ENCODE measurements at regions not wholly inside any gene's neighbourhood (a gene's known extent, or its start where the extent isn't known, plus 50 kb on each side); places are given as distances from the start of the nearest gene placed in this dataset.

DNA sequence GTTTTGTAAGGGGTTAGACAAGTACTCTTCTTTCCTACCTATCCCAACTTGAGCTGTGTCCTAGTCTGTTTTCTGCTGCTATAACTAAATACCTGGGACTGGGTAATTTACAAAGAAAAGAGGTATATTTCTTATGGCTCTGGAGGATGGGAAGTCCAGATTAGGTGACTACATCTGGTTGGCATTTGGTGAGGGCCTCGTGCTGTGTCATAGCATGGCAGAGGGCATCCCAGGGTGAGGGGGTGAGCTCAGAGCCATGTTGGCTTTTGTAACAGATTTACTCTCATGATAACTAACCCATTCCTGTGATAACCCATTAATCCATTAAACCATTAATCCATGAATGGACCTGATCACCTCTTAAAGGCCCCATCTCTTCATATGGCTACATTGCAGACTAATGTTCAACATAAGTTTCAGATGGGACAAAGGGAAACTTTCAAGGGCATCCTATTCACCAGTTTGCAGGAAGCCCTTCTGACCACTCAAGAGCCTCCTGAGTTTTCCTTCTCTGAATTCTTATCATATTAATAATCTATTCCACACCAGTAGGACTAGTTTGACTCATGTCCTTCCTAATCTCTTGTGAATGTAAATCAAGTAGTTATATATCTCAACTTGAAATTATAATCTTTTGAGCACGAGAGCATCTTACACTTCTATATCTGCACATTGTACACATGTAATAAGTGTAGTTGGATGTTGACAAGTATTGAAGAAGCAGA lies 185.7 kb upstream of the ZPLD1 start:
- DNase-seq = no peak

DNA sequence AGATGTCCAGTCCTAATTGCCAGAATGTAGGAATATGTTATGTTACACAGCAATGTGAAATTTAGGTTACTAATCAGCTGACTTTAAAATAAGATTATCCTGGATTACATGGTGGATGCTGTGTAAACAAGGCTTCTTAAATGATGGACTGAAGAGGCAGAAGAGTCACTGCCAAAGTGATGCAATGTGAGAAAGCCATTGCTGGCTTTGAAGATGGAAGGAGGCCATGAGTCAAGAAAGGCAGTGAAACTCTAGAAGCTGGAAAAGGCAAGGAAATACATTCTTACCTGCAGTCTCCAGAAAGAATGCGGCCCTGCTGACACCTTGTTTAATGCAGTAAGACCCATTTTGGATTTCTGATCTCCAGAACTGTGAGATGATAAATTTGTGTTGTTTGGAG lies 179.1 kb upstream of the ZPLD1 start:
- no peak for DNase-seq

DNA sequence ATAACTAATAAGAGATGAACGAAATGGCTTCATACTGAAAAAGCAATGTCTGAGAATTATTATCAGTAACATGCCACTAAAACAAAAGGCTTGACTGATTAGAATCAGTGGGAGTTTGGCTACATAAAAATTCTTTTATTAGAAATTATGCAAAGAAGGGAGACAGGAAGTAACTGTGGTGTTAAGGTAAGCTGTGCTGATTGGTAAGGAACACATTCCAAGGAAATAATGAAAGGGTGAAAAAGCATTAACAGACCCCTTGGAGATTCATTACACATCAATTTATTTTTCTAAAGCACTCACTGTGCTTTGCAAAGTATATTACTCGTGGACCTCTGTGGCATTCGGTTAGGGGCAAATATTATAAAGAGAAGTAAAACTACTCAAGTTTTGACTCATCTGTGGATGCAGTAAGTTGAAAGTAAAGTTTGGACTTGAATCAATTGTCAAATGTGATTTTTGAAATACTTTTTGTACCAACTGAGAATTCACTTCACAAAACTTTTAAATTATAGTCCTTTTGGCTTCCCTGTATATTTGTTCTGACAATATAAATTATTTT lies 176.1 kb upstream of the ZPLD1 start:
- no peak for DNase-seq

DNA sequence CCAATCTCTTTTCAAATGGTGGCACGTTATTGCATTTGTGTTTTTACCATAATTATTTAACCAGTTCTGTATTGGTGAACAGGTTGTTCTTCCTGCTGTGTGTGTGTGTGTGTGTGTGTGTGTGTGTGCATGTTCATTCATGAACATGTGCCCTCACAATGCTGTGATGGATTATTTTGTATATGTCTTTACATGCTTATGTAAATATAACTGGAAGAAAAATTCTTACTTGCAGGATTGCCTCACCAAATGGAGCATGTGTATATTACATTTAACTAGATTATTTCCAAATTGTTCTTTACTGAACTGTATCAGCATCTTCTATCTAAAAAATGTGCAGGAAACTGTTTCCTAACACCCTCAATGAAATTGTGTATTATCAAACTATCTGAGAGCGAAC lies 175.2 kb upstream of the ZPLD1 start:
- DNase-seq = no peak

DNA sequence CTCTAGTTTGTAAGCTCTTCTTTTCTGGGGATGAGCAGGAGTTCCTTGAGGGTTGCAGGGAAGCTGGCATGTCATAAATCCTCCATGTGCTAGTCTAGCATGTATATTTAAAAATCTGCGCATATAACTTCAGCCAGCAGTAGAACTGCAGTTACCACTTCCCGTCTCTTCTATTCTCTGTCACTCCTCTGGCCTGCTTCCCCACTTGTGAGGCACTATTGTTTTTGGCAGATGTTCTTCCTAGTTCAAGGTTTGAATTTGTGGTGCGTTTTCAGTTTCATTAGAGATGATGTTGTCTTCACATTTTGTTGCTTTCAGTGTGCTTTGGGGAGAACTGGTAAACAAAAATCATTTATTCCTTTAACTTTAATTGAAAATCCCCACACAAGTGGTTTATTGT lies 169.1 kb upstream of the ZPLD1 start:
- no peak for DNase-seq

DNA sequence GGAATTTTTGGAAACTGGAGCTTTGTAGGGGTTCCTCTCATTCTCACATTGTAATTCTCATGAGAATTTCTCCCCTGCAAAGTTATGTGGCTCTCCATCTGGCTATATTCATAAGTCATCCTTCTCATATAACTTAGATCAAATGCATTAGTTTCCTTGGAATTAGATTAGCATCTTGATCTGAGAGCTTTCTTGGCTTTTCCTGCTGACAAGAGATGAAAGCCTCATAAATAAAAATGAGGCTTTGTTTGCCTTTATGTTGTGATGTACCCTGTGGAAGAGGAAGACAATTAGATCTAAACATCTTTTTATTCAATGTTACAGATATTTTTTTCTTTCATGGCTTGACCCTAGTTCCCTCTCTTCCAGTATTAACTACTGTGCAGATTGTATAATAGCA lies 165.4 kb upstream of the ZPLD1 start:
- DNase-seq = no peak

DNA sequence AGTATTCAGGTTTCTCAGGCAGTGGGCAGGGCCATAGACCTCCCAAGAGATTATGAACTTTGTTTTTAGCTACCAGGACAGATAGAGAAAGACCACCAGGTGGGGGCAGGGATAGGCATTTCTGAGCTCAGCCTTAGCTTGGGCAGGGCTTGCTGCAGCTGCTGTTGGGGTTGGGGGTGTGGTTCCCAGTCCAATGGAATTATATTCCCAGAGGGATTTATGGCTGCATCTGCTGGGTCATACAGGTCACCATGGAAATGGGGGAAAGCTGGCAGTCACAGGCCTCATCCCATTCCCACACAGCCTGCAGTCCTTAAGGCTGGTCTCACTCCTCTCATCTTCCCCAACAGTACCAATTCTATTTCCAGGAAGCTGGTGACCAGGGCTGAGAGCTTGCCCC lies 144.6 kb upstream of the ZPLD1 start:
- no peak for DNase-seq

DNA sequence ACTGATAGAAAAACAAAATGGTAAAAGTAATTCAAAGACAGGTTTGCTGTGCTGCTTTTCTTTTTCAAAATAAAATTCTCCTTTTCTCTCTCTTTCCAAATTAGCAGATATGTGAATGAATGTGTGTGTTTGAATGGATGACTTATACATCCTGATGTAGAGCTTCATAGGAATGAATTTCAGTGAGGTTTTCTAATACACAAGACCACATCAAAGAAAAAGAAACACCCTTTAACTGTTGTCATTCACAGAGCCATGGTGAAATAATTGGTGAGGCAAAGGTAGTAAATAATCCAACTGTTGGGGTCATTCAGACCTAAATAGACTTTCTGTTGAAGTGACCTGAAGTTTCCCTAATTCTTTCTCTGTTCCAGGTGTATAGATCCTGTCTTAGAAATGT lies 139.1 kb upstream of the ZPLD1 start:
- DNase-seq = no peak

DNA sequence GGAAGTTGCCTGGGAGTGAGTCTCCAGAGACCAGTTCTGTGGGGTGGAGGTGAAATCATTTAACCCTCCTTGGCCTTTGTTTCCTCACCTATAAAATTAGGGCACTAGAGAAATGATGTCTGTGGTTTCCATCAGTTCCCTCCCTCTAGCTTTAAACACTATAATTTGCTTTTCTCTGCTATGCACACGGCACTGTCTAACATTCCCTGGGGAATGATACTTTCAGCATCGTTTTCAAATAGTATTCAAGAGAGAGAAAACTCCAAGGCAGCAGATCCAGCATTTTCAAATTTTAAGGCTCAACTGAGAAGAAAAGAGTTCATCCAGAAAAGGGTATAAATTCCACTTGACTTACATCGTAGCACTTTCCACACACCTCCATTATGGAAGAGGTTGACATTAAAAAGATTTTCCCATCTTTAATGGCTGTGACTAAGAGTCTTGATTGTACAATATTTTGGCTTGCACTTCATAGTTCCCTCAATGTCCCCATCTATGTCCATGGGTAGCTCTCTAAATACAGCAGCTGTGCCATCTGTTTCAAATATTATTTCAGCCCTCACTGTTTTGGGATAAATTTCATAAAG lies 137.7 kb upstream of the ZPLD1 start:
- DNase-seq = no peak

DNA sequence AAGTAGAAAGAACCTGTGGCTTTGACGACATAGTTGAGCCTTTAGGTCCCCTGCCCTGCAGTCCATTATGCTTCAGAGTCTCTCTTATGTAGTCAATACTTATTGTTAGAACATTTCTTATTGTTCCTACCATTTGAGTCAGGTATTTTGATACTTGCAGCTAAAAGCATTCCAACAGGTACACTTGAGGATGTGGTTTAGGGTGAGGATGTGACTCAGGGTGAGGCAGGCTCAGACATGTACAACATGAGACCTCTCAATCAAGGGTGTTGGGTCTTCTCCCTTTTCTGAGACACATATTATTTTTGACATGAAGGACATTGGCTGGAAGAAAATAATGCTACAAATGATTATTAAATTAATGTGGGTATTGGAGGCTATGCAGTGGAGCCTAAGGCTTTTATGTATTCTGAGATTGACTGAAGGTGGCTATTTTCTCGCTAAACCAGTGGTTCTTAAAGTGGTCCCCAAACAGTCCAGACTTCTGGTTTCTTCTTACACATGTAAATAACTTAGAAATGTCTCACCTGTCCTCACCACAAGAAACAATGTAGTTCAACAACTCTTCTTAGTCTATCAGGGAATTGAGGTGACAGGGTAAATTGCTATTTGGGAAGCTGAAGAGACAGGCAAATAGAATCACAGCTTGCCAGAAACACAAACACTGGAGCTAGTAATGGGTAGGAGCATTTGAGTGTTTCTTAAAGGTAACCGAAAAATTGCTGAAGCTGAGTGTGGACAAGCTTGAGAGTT lies 135.5 kb upstream of the ZPLD1 start:
- no peak for DNase-seq

DNA sequence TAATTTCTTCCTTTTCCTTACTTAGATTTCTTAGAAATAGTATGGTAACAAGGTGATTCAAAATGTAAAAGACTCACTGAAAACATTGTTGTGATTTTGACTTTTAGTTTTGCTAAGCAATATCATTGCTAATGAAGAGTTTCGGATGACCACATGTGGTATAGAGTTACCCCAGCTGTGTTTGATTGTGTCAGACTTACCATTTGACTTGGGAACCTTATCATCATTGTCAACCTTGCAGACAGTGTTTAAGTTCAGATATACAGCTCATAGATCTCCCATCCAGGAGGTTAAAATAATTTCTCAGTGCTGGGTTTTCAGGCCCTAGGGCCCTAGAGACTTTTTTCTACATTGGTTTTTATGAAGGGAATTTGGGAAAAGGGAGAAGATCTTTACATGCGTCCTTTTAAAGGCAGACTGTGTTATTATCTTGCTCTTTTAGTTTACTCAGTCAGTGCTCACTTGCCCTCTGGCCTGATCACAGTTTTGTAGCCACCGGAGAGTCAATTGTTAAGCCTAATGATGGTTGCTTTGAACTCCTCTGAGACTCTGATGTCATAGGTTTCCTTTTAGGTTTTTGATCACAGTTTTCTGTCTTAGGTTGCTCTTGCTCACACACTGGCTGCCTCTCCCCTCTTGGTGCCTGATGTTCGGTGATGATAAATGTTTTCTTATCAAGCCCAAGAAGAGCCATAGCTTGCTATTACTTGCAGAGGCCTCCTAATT lies 133.5 kb upstream of the ZPLD1 start:
- DNase-seq = no peak

DNA sequence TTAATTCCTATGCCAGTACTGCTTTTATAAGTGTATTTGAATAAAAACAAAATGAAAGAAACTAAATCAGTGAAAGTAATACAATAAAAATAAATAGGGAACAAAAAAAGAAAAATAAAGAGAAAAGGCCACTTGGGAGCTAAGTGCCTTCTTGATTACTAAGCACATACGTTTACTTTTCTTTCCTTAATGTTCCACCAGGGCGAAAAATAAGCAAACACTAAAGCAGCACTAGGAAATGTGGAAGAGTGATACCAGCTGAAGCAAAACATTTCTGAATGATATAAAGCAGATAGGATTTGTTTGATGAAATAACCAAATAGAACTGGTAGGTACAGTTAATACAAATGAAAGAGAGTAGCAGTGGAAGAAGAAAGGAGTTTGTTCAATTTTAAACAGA lies 132.8 kb upstream of the ZPLD1 start:
- no peak for DNase-seq

DNA sequence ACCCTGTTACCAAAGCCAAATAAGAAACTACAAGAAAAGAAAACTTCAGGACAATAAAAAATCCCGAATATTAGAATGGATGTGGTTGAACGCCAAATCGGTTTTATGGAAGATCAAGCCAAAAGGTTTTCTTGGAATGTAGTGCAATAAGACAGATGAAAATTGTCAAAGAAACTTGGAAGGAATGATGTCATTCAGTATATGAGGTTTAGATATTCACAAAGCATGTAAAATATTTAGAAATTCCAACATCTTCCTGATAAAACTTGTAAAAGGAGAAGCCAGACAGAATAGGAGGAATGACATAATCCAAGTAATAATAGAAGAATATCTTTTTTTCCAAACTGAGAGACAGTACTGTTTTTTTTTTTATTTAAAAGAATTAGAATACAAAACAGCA lies 130.3 kb upstream of the ZPLD1 start:
- no peak for DNase-seq

DNA sequence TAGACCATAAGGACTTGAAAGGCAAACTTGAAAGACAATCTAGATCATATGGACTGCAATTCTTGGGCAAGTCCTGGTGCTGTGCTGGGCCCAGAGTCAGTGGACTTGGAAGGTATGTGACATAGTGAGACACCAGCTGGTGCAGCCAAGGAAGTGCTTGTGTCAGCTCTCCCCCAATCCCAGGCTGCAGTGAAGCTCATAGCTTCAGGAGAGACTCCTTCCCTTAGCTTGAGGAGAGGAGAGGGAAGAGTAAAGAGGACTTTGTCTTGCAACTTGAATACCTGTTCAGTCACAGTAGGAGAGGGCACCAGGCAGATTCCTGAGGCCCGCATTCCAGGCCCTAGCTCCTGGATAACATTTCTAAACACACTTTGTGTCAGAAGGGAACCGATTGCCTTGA lies 127.4 kb upstream of the ZPLD1 start:
- DNase-seq = no peak

DNA sequence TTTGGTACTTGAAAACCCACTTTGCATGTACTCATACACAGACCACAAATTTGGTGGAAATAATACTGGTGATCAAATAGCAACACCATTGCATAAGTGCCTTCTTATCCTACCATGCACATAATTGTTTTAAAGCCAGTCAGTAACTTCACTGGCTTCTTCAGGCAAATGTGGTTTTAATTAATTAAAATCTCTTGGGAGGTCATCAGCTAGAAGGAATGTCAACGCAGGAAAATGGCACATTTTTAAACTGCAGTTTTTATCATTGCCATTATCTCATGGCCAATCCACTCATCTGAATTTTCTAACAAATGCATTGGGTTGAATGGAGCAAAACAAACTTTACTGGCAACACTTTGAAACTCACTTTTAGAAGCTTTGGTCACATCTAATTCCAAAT lies 105.7 kb upstream of the ZPLD1 start:
- DNase-seq = no peak

DNA sequence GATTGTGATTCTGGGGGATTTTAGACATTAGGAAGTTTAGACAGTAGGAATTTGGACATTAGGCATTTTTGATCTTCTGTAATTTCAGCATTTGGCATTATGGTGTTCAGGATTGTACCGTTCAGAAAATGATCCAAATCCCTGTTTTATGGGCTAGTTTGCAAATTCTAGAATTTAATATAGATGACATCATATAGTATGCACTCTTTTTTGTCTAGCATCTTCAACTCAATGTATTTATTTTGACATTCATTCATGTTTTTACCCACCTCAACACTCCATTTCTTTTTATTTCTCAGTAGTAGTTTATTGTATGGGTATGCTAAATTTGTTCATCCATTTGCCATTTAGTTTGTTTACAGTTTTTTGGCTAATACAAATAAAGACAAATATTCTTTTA lies 105.3 kb upstream of the ZPLD1 start:
- no peak for DNase-seq

DNA sequence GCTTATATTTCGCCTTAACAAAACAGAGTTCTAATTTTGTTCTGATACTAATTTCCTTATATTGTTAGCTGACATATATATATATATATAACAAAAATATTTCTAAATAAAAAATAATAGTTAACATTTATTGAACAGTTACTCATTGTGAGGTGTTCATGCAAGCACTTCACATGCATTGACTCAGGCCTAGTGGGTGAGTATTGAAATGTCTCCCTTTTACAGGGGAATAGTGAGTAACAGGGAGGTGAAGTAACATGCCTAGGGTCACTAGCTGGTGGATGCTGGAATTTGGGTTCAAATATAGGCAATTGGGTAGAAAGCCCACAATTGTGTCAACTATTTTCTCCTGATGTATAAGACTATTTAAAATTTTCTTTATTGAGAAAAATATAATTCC lies 102.6 kb upstream of the ZPLD1 start:
- DNase-seq = no peak

DNA sequence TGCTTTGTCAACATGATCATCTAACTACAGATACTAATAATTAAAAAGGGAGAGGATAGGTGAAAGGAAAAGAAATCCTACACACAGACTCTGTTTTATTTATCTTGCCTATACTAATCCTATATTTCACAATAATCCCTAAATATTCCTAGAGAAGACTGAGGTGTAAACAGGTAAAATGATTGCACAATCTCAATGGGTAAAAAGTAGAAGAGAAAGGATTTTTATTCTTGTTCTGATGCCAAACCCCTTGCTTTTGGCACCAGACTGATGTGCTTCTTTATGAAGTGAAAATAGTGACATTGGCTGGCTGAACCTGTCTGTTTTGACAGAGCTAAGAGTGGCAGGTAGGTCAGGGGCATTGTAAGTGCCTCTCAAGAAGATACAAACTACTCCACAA lies 101.9 kb upstream of the ZPLD1 start:
- DNase-seq = no peak

DNA sequence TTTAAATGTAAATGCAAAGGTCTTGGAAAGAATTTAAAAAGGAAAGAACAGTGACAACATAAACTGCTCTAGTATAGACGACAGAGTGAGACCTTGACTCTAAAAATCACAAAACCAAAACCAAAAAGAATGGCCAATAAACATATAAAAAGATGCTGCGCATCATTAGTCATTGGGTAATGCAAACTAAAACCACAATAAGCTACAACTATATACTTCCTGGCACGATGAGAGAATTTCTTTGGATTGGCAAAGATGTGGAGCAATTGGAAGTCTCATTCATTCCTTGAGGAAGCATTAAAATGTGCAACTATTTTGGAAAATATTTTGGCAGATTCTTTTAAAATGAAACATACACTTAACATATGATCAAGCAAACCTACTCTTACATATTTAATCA lies 98.7 kb upstream of the ZPLD1 start:
- DNase-seq = no peak

DNA sequence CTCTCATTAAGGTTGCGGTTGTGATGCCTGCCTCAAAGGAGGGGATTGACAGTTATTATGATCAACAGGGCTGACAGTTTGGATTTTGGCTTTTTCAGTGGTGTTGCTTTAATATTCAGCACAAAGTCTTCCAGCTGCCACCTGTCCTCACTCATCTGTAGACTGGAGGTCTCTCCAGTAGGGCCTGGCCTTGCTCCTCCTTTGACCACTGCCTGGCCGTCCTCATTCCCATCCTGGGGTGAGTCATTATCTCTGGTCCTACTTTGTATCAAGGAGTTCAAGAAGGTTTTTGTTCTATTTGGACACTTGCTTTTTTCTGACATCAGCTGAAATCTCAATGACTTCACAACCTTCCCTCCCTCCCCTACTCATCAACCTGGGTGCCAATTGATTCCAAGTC lies 95.1 kb upstream of the ZPLD1 start:
- no peak for DNase-seq

DNA sequence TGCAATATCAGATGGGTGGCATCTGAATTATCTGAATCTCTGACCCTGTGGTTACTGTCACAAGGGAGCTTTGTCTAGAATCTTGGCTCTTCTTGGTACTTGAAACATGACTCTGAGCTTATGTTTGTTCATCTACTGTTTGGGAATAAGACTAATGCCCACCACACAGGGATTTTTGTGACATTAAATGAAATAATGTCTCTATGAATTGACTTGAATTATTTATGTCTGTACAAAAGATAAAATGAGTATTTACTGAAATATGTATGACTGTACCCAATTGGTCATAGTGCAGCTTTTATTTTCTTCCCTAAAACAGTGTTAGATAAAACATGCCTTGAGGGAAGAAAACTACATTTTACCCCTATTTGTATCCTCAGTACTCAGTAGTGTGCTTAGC lies 87.9 kb upstream of the ZPLD1 start:
- no peak for DNase-seq

DNA sequence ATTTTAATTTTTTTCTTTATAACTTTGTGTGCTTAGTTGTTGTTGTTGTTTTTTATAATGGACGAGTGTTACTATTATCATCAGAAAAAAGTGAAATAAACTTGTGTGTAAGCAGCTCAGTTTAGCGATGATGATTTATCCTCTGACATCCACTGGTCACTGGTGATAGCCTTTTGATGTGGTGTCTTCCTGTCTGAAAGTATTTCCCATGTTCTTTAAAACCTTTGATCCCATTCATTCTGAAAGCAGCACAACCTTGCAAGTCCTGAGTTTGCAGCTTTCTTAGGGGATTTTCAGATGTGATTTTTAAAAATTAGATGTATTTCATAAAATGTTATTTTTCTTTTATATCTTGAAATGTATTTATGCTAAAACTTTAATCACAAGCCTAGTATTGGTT lies 85.9 kb upstream of the ZPLD1 start:
- no peak for DNase-seq

DNA sequence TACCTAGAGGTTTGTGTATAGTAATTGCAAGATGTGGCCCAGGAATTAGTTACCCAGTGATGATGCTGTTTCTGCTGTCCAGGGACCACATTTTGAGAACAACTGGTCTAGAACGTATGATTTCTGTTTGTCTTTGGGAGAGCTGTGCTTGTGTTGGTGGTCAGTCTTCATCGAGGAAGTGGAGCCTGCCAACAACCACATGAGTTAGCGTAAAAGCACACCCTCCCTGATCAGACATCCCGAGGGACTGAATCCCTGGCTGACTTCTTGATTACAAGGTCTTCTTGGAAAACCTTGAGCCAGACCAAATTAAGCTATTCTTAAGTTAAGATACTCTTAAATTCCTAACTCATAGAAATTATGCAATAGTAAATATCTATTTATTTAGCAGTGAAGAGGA lies 81.7 kb upstream of the ZPLD1 start:
- no peak for DNase-seq

DNA sequence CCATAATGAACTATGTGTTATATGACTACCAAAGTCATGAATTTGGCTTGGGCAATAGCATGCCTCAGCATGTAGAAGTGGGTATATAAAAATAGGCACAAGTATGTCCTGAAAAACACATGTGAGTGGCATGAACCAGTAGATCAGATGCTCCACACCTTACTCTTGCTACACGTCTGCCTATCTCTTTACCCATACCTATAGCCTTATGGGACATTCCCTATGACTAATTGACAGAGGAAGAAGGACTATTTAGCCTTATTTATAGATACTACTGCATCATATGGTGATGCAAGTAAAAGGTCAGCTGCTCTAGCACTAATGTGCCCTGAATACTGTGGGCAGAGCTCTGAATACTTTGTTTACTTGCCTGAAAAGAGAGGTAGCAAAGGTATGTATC lies 81.0 kb upstream of the ZPLD1 start:
- no peak for DNase-seq

Measured in NCI-H526 (cell line).